LNCAP (cell line): ENCODE measurements at regions not wholly inside any gene's neighbourhood (a gene's known extent, or its start where the extent isn't known, plus 50 kb on each side); places are given as distances from the start of the nearest gene placed in this dataset.

Source experiments
- TF ChIP-seq, protein P1 (sequence below): fragments of 450-650 bp; IDR thresholded peaks from 2 replicates; pipeline ENCODE4 v1.5.1; 2017; ENCODE audit warnings: mild to moderate bottlenecking

DNA sequence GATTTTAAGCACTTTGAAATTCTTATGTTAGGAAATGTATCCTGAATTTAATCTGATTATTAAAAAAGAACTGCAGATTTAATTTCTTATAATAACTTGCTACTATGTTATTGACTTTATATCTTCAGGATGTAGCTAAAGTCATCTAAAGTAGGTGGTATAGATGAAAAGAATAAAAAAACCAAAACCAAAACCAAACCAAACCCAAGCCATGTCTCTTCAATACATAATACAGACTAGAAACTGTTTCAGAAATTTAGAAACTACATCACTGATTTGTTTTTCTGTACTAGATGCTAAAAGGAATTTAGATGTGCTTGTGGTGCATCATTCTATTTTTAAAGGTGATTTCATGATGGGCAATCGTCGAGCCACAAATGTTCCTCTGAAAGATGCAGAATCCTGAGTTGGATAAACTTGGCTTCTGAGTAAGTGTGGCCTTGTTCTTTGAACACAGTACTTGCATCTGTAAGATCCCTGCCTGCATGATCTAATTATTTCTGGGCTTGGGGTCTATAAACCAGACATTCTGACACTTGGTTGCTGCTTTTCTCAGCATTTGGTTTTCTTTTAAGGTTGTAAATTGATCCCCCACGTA lies 287.1 kb upstream of the SUCLG2 start:
- TF ChIP-seq, protein P1, sequence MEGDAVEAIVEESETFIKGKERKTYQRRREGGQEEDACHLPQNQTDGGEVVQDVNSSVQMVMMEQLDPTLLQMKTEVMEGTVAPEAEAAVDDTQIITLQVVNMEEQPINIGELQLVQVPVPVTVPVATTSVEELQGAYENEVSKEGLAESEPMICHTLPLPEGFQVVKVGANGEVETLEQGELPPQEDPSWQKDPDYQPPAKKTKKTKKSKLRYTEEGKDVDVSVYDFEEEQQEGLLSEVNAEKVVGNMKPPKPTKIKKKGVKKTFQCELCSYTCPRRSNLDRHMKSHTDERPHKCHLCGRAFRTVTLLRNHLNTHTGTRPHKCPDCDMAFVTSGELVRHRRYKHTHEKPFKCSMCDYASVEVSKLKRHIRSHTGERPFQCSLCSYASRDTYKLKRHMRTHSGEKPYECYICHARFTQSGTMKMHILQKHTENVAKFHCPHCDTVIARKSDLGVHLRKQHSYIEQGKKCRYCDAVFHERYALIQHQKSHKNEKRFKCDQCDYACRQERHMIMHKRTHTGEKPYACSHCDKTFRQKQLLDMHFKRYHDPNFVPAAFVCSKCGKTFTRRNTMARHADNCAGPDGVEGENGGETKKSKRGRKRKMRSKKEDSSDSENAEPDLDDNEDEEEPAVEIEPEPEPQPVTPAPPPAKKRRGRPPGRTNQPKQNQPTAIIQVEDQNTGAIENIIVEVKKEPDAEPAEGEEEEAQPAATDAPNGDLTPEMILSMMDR: no peak

DNA sequence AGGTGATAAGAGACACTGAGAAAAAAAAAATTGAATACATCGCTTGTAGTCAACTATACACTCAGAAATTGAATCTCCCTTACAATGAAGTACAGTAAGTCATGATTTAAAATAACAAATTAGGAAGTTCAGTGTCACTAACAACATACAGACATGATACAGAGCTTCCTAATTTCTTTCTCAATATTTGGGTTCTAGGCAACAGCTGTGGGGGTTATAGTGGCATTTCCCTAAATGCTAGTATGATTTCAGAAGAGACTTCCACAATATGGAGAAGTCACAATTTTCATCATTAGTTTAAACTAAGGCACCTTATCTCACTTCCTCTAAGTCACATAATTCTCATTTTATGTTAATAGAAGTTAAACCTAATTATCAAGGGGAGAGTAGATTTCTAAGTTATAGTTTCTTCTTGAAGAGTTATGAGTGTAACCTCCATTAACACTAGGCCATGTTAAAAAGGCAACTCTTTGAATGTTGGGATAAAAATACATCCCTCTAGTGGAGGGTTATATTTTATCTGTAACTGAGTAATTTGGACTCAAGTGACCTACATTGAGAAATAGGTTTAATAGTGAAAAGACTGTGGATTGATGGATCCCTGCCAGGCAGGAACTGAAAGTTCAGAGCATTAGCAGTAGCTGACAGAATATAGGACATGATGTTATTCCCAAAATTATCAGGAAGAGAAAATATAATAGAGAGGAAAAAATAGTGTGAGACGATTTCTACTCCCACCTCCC lies 286.0 kb upstream of the SUCLG2 start:
- TF ChIP-seq, protein P1: 0 out of 2 replicates have a peak, but pooled peaks have one; percentile 10

DNA sequence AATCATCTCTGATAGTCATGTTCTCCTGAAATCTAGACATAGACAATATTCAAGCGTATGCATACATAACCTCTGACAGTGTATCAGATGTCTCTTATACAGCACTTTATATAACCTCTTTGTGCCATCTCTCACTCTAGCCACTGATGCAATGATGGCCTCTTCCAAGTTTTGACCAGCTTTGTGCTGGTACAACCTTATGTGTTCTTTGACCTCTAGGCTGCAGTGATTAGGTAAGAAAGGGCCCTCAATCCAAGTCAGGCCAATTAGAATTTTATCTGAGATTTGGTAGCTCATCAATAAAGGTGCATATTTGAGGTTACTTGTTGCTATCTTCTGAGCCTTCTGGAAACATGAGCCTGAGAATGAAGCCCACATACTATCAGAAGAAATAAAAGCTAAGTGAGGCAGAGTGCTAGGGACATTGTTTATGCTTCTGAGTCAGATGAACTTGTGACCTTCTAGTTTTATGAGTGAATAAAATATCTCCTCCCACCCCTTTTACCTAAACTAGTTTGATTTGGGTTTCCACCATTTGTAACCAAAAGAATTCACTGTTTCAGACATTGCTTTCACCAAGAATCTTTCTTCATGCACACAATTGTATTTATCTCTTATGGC lies 283.2 kb upstream of the SUCLG2 start:
- TF ChIP-seq, protein P1: no peak

DNA sequence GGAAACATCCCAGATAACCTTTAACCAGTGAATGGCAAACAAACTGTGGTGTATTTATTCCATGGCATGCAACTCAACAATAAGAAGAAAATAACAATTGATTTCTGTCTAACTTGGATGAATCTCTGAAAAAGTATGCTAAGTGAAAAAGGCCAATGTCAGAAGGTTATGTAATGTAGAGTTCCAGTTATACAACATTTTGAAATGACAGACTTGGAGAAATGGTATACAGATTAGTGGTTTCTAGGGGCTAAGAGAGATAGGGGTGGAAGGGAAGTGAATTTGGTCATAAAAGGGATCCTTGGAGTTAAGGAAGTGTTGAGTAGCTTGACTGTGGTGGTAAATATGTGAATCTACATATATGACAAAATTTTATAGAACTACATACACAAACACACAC lies 269.4 kb upstream of the SUCLG2 start:
- TF ChIP-seq, protein P1: no peak

DNA sequence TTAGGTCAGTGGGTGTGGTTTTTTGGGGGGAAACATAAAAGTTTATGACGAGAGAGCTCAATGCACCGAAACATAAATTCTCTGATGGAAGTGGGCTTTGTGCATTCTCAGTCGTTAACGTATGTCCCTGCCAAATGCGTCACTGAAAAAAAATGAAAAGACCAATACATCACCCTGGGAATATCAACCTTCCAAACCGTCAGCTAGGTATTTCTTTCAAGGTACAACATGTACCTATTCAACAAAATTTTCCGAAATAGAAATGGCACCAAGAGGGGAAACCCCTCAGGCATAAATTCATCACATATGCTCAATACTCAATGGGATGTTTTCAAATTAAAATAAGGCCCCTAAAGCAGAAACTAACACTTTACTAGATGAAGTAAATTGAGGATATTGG lies 266.6 kb upstream of the SUCLG2 start:
- TF ChIP-seq, protein P1: no peak

DNA sequence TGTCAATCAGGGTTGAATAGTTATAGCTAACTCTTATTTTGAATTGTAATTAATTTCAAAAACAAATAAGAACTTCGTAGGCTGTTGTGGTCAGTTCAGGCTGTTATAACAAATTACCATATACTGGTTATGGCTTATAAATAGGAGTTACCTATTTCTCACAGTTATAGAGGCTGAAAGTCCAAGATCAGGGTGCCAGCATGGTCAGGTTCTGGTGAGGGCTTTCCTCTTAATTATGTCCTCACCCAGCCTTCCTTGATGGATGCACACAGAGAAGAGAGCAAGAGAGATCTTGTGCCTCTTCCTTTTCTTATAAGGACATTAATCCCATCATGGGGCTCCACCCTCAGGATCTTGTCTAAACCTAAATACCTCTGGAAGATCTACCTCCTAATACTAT lies 265.9 kb upstream of the SUCLG2 start:
- TF ChIP-seq, protein P1: no peak

DNA sequence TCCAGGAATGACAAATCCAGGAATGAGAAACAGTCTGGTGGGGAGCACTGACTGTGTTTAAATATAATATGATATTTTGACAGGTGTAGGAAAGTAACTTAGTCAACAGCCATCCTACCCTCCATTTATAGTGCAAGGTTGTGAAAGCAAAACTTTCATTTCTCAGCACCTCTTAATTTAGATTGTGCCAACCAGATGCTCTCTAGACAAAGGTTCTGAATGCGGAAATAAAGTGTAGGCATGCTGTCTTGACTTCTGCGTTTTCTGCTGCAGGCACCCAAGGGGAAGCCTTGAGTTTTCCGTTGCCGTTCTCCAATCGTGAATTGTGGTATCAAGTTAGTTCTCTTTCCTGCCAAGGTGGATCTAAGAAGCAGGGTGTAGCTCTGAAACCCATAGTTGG lies 261.9 kb upstream of the SUCLG2 start:
- TF ChIP-seq, protein P1: no peak
